Dedifferentiated amniotic fluid mesenchymal stem cell (primary cell): ENCODE measurements at regions not wholly inside any gene's neighbourhood (a gene's known extent, or its start where the extent isn't known, plus 50 kb on each side); places are given as distances from the start of the nearest gene placed in this dataset.
"Not testable (repeated sequence)": the region's sequence is repeated elsewhere in the genome, so short reads cannot be mapped to it uniquely, and the experiment has no call there.

Experiments used
- DNase-seq: peaks from one replicate; pipeline ENCODE4 v3.0.0-alpha.2; 2016; ENCODE audit errors: extremely low spot score

GRCh38 chrX:119296973-119297372 lies 60.9 kb downstream of the PGRMC1 start:
- not testable (repeated sequence) for DNase-seq

GRCh38 chrX:119299812-119300211 lies 63.7 kb downstream of the PGRMC1 start:
- DNase-seq, result not testable (repeated sequence)

DNA sequence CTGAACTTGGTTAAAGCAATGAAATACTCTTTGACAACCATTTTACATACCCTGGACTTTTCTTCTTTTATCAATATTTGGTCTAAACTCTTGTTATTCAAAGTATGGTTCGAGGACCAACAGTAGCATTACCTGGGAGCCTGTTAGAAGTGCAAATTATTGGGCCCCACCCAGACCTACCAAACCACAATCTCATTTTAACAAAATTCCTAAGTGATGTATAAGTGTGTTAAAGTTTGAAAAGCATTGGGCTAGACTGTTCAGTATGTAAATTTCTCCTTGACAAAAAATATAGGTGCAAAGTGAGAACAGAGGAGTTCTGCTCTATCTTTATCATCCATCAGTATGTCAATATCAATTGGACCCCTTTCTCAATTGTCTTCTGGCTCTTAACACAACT lies 67.1 kb downstream of the PGRMC1 start:
- DNase-seq, result no peak

DNA sequence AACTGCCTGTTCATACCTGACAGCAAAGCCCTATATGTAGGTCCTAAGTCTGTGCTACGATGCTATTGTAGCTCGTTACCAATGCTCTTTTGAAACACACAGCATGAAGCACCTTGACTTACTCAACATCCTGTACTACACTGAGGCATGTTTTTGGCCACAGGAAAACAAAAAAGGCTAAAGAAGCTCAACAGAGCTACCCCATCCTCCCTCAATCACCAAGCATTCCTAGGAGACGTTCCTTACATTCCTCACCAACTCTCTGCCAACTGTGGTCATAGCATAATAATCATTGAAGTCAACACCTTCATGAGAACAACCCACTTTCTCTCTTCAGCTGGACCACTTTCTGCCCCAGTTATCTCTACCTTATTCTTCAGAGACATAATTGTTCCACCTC lies 73.7 kb upstream of the SLC25A43 start:
- peak; percentile 13 for DNase-seq

- not testable (repeated sequence) for DNase-seq
These were observed 67.3 kb upstream of the SLC25A43 start for GRCh38 chrX:119331873-119332272.

- not testable (repeated sequence) for DNase-seq
These were observed 66.0 kb upstream of the SLC25A43 start for GRCh38 chrX:119332855-119333720.

- DNase-seq, result not testable (repeated sequence)
These were observed 65.5 kb upstream of the SLC25A43 start for GRCh38 chrX:119333721-119334032.

DNA sequence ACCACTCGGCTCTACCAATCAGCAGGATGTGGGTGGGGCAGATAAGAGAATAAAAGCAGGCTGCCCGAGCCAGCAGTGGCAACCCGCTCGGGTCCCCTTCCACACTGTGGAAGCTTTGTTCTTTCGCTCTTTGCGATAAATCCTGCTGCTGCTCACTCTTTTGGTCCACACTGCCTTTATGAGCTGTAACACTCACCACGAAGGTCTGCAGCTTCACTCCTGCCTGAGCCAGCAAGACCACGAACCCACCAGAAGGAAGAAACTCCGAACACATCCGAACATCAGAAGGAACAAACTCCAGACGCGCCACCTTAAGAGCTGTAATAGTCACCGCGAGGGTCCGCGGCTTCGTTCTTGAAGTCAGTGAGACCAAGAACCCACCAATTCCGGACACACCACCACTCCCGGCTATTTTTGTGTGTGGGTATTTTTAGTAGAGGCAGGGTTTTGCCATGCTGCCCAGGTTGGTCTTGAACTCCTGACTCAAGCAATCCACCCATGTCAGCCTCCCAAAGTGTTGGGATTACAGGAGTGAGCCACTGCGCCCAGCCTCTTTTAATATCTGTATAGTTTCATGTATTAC lies 64.6 kb upstream of the SLC25A43 start:
- DNase-seq, result not testable (repeated sequence)

DNA sequence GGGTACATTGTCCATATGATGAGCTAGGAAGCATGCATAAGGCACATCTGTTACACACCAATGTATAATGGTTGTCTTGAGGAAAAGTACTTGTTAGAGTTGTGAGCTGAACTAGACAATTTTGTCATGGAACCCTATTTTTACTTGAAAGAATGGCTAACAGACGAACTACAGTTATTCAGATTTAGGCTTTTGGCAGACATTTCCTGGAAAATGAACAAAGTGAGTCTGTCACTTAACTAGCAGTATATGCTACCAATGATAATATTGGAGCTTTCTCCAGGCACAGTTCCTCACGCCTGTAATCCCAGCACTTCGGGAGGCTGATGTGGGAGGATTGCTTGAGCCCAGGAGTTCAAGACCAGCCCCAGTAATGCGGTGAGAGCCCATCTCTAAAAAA lies 61.9 kb upstream of the SLC25A43 start:
- DNase-seq, result no peak

DNA sequence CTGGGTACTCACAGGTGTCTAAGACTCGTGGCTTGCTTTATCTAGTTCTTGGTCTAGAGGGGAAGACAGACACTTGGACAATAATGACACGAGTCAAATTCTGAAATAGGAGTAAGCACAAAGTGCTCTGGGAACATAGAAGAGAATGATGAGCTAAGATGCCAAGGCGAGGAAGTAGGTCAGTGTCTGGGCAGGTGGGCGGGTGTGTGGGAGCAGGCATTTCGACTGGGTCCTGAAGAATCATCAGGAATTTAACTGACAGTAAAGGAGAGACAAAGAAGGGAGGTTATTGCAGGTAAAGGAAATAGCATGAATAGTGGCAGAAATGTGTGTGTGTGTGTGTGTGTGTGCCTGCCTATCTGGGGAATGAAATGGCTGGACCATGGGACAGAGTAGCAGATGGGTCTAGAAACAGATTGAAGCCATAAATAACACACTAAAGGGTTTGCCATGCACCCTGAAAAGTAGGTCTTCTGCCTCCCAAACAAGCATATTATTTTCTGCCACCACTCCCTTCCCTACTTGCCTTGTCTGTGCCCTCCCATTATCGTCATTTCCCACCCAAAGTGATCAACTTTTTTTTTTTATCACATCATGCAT lies 58.4 kb upstream of the SLC25A43 start:
- DNase-seq, result no peak

DNA sequence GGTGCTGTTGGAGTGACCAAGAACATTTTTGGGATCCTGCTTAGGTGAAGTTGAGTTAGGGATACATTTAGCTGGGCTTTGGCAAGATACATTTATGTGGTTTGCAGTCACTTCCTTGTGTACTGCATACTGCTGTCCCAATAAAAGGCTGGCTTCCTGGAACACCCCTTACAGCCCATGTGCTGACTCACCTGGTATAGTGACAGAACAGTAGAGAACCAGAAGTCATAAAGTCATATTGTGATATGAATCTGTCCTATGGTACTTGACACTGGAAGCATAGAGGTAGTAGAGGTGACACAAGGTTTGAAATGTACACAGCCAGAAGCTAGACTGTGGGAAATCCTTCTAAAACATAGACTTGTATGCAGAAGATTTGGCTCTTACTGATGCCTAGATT lies 55.3 kb upstream of the SLC25A43 start:
- no peak for DNase-seq
